ENCODE measurements at regions not wholly inside any gene's neighbourhood (a gene's known extent, or its start where the extent isn't known, plus 50 kb on each side); places are given as distances from the start of the nearest gene placed in this dataset.

DNA sequence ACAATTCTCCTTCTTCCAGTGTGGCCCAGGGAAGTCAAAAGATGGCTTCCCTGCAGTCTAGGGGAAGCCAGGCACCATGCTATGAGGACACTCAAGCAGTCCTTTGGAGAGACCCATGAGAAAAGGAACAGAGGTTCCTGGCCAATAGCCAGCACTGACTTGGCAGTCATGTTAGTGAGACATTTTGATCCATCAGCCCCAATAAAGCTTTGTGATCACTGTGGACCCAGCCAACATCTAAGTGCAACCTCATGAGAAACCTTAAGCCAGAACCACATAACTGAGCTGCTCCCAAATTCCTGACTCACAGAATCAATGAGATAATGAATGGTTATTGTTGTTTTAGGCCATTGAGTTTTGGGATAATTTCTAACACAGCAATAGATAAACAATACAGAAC lies 51.0 kb upstream of the NAP1L1 start:
- TF ChIP-seq CTCF (IDR thresholded peaks at IDR 0.05), result no peak
- no peaks in the 10 kb centered on the region for H3K4me1 Mint-ChIP-seq (ENCODE audit: low read depth)
- CTCF ChIA-PET, result no interaction called here
- Histone ChIP-seq H3K27ac (ENCODE audit: low read depth in 1 of 2, low read length in 2 of 2) (no peak overlapping the region), H3K36me3 (ENCODE audit: insufficient read depth, low read length) (no peaks in the 10 kb centered on the region), H3K4me1 (ENCODE audit: insufficient read depth, low read length) (no peaks in the 10 kb centered on the region), H3K27me3 (ENCODE audit: control insufficient read depth in 1 of 2, insufficient read depth in 2 of 2, low read length in 2 of 2) (no peaks in the 10 kb centered on the region), H3K4me3 (ENCODE audit: low read length) (no peak overlapping the region), H3K9me3 (ENCODE audit: control insufficient read depth in 1 of 2, insufficient read depth in 1 of 2, low read length in 2 of 2) (no peaks in the 10 kb centered on the region)
- no peak for DNase-seq
- ATAC-seq (ENCODE audit: poor library complexity), result no peak
- no peaks in the 10 kb centered on the region for H3K27me3 Mint-ChIP-seq
- no peak overlapping the region for H3K4me3 Mint-ChIP-seq
- intact Hi-C loops (cut with DNase I, micrococcal nuclease), result no loop called here
- POLR2A ChIA-PET, result interaction anchor here (0.7 kb wide), 1 partner anchor 212 kb away, joined by 3 read pairs; the partner anchor contains the start of gene BBS10
- no peaks in the 10 kb centered on the region for H3K36me3 Mint-ChIP-seq (ENCODE audit: low read depth)
- H3K9me3 Mint-ChIP-seq, result no peaks in the 10 kb centered on the region
- H3K27ac Mint-ChIP-seq, result no peak overlapping the region
